ENCODE measurements at regions not wholly inside any gene's neighbourhood (a gene's known extent, or its start where the extent isn't known, plus 50 kb on each side); places are given as distances from the start of the nearest gene placed in this dataset.

- TF ChIP-seq USF2 (IDR thresholded peaks at IDR 0.05; ENCODE audit: low read length): no peak
- TF ChIP-seq KDM1A (IDR thresholded peaks at IDR 0.05; ENCODE audit: borderline replicate concordance, low read length): no peak
These were observed 150.2 kb downstream of the KCNJ2 start (continued) for GRCh38 chr17:70319516-70319915.
